Skeletal muscle satellite cell (primary cell): ENCODE measurements at regions not wholly inside any gene's neighbourhood (a gene's known extent, or its start where the extent isn't known, plus 50 kb on each side); places are given as distances from the start of the nearest gene placed in this dataset.

Experiments used
- H3K27me3 ChIP-seq: 2 replicates; pipeline ENCODE4 v1.7.0; 2013; ENCODE audit warnings: low read length; ENCODE audit not compliant: control insufficient read depth, insufficient read depth
- H3K36me3 ChIP-seq: 2 replicates; pipeline ENCODE4 v1.7.0; 2013; ENCODE audit warnings: mild to moderate bottlenecking, control low read depth, low read length; ENCODE audit not compliant: insufficient read depth
- H3K4me1 ChIP-seq: 2 replicates; pipeline ENCODE4 v1.7.0; 2013; ENCODE audit warnings: low read length; ENCODE audit not compliant: control insufficient read depth, insufficient read depth
- H3K4me2 ChIP-seq: 2 replicates; pipeline ENCODE4 v1.7.0; 2013; ENCODE audit warnings: mild to moderate bottlenecking, low read length
- H3K4me3 ChIP-seq: 2 replicates; pipeline ENCODE4 v1.7.0; 2013; ENCODE audit warnings: low read length
- H3K9ac ChIP-seq: 2 replicates; pipeline ENCODE4 v1.7.0; 2013; ENCODE audit warnings: mild to moderate bottlenecking, low read depth, low read length, moderate library complexity
- H3K9me3 ChIP-seq: replicated peaks from 2 replicates; pipeline ENCODE4 v1.7.0; 2013; ENCODE audit warnings: mild to moderate bottlenecking, control low read depth, low read length

DNA sequence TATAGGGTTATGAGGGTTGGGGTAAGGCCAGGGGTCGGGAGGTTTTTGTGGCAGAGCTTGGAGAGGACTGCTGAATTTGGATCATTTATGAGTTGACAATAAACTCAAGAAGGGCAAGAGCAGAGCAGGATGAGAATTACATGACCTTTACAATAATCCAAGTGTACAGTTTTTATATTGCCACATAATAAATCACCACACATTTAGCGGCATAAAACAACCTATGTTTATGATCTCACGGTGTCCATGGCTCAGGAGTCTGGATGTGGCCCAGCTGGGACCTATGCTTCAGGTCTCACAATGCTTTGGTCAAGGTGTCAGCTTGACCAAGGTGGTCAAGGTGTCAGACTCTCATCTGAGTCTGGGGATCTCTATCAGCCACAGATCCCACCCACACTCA lies 118.3 kb upstream of the WSCD1 start:
- Histone ChIP-seq H3K9ac (no peak overlapping the region), H3K4me2 (no peak overlapping the region), H3K36me3 (no peaks in the 10 kb centered on the region), H3K4me1 (no peaks in the 10 kb centered on the region), H3K9me3 (no peaks in the 10 kb centered on the region), H3K4me3 (no peak overlapping the region), H3K27me3 (peaks cover 54% of the 10 kb centered on the region)

DNA sequence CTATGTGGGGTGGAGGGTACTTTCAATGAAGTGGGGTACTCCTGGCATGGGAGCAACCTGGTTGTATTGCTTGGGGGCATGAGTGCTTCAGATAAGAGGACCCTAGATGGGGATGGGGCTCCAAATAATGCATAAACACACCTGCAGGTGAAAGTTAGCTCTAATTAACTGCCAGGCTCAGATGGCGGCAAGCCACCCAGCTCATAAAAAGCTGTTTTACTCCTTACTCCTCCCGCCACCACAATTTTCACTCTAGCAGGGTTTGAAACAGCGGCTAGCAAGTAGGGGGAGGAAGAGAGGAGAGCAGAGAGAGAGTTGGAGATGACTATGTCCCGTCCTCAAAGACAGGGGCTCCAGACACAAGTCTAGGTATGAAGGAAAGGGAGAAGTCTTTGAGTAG lies 117.7 kb upstream of the WSCD1 start:
- H3K27me3 ChIP-seq, result peaks cover 52% of the 10 kb centered on the region
- no peak overlapping the region for H3K9ac ChIP-seq
- no peaks in the 10 kb centered on the region for H3K9me3 ChIP-seq
- no peaks in the 10 kb centered on the region for H3K4me1 ChIP-seq
- no peak overlapping the region for H3K4me2 ChIP-seq
- no peaks in the 10 kb centered on the region for H3K36me3 ChIP-seq
- H3K4me3 ChIP-seq, result no peak overlapping the region

DNA sequence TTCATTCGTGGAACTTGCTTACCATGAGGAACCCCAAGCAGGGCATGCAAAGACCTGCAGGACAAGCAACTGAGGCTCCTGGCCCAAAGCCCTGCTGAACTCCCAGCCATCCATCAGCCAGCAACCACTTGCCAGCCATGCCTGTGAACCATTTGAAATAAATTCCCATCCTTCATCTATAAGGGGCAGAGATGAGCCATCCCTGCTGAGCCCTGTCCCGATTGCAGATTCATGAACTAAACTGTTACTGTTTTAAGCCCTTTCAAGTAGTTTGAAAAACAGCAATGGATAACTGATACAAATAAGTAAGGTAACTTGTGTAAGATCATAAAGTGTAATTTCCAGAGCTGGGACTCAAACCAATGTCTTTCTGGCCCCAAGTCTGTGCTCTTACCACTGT lies 114.4 kb upstream of the WSCD1 start:
- Histone ChIP-seq H3K4me3 (no peak overlapping the region), H3K36me3 (no peaks in the 10 kb centered on the region), H3K27me3 (peaks cover 32% of the 10 kb centered on the region), H3K9ac (no peak overlapping the region), H3K9me3 (no peaks in the 10 kb centered on the region), H3K4me2 (no peak overlapping the region), H3K4me1 (no peaks in the 10 kb centered on the region)

DNA sequence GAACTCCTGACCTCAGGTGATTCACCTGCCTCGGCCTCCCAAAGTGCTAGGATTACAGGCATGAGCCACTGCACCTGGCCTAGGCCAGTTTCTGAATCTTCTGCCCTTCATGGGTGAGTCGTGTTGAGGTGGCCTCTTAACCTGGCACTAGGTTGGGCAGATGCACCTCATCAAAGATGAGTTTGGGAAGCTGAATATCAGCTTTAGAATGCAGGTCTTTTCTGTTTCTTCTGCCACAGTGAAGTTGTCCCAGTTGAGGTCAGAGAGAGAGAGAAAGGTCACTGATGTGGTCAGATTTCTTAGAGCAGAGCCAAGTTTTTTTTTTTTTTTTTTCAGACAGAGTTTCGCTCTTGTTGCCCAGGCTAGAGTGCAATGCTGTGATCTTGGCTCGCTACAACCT lies 111.3 kb upstream of the WSCD1 start:
- H3K27me3 ChIP-seq, result peaks cover 39% of the 10 kb centered on the region
- H3K9me3 ChIP-seq, result no peaks in the 10 kb centered on the region
- no peaks in the 10 kb centered on the region for H3K36me3 ChIP-seq
- no peak overlapping the region for H3K4me3 ChIP-seq
- H3K4me1 ChIP-seq, result no peaks in the 10 kb centered on the region
- H3K4me2 ChIP-seq, result no peak overlapping the region
- H3K9ac ChIP-seq, result no peak overlapping the region

DNA sequence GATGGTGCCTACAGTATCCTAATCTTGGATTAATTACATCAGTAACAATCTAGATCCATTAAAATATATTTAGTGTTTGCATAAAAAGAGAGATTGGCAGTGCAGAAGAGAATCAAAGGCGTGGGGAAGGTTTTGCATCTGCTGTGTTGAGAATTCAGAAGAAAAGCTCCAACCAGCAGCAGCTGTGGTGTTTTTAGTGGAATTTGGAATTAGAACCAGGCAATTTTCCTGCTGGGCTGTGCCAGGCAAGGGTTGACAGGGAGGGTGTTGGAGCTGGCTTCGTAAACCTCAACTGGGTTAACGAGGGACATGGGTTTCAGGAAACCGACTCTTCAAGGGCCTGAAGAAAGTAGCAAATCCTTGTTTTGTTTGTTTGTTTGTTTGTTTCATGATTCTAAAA lies 107.8 kb upstream of the WSCD1 start:
- Histone ChIP-seq H3K9ac (no peak overlapping the region), H3K4me3 (no peak overlapping the region), H3K9me3 (peaks cover 3% of the 10 kb centered on the region), H3K4me2 (no peak overlapping the region), H3K36me3 (no peaks in the 10 kb centered on the region), H3K4me1 (no peaks in the 10 kb centered on the region), H3K27me3 (peaks cover 32% of the 10 kb centered on the region)

DNA sequence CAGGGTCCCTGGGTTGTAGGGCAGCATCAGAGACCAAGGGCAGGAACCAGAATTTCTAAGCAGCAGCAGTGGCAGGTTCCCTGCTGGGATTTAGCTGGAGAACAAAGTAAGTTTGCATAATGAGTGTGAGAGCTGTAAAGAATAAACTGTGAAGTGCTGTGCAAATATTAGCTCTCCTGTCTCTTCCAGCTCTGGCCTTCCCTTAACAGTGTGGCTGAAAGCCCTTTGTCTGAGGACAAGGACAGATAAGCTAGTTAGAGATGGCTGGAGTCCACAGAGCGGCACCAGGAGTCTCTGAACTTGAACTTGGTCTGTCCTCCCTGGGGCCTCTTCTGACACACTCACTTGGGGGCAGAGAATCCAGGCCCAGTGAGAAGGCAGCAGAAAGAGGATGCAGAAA lies 98.2 kb upstream of the WSCD1 start:
- peaks cover 11% of the 10 kb centered on the region for H3K27me3 ChIP-seq
- no peaks in the 10 kb centered on the region for H3K4me1 ChIP-seq
- H3K4me2 ChIP-seq, result no peak overlapping the region
- no peak overlapping the region for H3K4me3 ChIP-seq
- no peaks in the 10 kb centered on the region for H3K36me3 ChIP-seq
- H3K9ac ChIP-seq, result no peak overlapping the region
- peaks cover 3% of the 10 kb centered on the region for H3K9me3 ChIP-seq

DNA sequence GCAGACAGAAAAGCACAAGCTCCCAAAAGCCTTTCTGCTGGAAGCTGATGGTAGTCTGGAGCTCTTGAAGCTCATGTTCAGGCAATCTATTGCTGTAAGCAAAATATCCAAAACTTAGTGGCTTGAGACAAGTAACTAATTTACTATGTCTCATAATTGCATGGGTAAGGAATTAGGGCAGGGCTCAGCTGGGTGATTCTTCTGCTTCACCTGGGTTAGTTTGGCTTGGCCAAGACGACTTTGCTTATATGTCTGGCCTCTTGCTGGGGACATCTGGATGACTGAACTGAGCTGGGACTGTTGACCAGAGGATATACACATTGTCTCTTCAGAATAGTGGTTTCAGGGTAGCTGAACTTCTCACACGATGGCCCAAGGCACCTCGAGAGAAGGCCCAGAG lies 96.8 kb upstream of the WSCD1 start:
- no peaks in the 10 kb centered on the region for H3K4me1 ChIP-seq
- H3K27me3 ChIP-seq, result peaks cover 17% of the 10 kb centered on the region
- H3K36me3 ChIP-seq, result no peaks in the 10 kb centered on the region
- H3K9ac ChIP-seq, result no peak overlapping the region
- H3K4me3 ChIP-seq, result no peak overlapping the region
- no peaks in the 10 kb centered on the region for H3K9me3 ChIP-seq
- no peak overlapping the region for H3K4me2 ChIP-seq

DNA sequence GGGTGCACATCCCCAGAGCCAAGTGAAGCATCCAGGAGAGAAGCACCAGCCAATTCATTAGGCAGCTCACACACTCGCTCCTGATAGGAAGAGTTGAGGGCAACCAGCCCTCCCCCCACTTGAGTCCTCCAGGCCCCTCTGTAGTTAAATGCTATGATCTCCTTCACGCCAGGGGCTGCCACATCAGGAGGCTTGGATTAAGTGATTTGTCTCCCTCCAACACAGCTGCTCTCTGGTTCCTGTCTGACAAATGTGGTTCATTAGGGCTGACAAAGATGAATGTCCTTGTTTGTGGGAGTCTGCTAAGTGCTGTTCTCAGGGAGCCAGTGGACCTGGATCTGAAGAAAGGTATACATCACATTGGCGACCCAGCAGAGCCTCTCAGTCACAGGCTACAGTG lies 94.5 kb upstream of the WSCD1 start:
- peaks cover 21% of the 10 kb centered on the region for H3K27me3 ChIP-seq

DNA sequence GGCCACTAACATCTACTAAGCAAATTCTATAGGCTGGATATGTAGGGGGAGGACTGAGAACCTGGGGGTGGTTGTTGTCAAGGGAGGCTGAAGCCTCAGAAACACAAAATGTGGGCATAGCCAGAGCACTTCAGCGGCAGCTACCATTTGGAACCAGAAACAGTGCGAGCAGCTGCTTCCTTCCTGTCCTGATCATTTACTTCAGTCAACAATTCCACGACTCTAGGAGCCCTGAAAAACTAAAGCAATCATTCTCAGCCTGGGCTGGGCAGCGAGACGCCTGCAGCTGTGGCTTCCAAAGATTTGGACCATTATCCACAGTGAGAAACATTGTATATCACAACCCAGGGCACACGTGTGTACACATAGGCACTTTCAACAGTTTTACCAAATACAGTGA lies 93.9 kb upstream of the WSCD1 start:
- Histone ChIP-seq H3K36me3 (no peaks in the 10 kb centered on the region), H3K9me3 (no peaks in the 10 kb centered on the region), H3K4me2 (no peak overlapping the region), H3K4me1 (no peaks in the 10 kb centered on the region), H3K4me3 (no peak overlapping the region), H3K9ac (no peak overlapping the region), H3K27me3 (peaks cover 21% of the 10 kb centered on the region)

More for the DNA sequence above, 94.5 kb upstream of the WSCD1 start:
- Histone ChIP-seq H3K9ac (no peak overlapping the region), H3K36me3 (no peaks in the 10 kb centered on the region), H3K4me2 (no peak overlapping the region), H3K9me3 (no peaks in the 10 kb centered on the region), H3K4me1 (no peaks in the 10 kb centered on the region), H3K4me3 (no peak overlapping the region)

DNA sequence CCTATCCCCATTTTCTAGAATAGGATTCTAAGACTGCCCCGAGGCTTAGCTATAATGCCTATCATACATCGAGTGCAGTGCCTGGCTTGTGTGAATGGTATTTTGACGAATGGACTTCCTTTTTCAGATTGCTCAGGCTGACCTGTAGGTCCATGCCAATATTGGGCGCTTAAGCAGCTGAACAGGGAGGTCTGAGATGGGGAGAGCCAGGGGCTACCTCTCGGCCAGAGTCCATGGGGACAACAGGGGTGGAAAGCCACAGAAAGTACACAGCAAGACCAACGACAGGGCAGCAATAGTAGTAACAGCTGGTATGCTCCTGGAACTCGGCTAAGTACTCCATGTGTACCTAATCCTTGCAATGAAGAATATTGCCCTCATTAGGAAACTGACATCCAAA lies 91.7 kb upstream of the WSCD1 start:
- Histone ChIP-seq H3K27me3 (peaks cover 21% of the 10 kb centered on the region), H3K36me3 (no peaks in the 10 kb centered on the region), H3K4me2 (no peak overlapping the region), H3K4me1 (no peaks in the 10 kb centered on the region), H3K9me3 (no peaks in the 10 kb centered on the region), H3K4me3 (no peak overlapping the region), H3K9ac (no peak overlapping the region)

DNA sequence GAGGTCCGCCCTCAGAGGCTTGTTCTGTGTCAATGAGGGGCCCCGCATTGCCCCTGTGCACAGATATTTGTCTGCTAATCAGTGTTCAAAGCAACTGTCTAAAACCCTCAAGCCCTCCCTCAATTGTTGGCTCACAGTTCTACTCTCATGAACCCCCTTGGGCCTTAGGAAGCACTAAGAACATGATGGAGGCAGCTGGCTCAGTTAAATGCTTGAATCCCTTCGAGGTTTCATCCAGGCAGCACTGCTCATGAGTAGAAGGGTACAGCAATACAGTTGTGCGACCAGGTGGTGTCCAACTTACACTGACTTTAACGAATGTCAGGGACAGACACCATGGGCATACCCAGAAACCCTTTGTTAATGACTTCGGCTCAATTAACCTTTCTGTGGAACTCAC lies 89.2 kb upstream of the WSCD1 start:
- H3K4me2 ChIP-seq, result no peak overlapping the region
- no peaks in the 10 kb centered on the region for H3K36me3 ChIP-seq
- no peak overlapping the region for H3K9ac ChIP-seq
- peaks cover 15% of the 10 kb centered on the region for H3K27me3 ChIP-seq
- no peak overlapping the region for H3K4me3 ChIP-seq
- H3K9me3 ChIP-seq, result no peaks in the 10 kb centered on the region
- no peaks in the 10 kb centered on the region for H3K4me1 ChIP-seq

DNA sequence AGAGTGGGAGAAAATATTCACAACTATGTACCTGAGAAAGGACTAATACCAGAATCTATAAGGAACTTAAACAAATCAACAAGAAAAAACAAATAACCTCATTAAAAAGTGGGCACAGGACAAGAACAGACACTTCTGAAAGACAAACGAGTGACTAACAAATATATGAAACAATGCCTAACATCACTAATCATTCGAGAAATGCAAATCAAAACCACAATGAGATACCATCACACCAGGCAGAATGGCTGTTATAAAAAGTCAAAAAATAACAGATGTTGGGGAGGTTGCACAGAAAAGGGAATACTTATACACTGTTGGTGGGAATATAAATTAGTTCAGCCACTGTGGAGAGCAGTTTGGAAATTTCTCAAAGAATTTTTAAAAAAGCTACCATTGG lies 83.5 kb upstream of the WSCD1 start:
- Histone ChIP-seq H3K4me3 (no peak overlapping the region), H3K27me3 (no peaks in the 10 kb centered on the region), H3K4me2 (no peak overlapping the region), H3K9me3 (no peaks in the 10 kb centered on the region), H3K36me3 (no peaks in the 10 kb centered on the region), H3K4me1 (no peaks in the 10 kb centered on the region), H3K9ac (no peak overlapping the region)
